GM10266 (cell line): ENCODE measurements at regions not wholly inside any gene's neighbourhood (a gene's known extent, or its start where the extent isn't known, plus 50 kb on each side); places are given as distances from the start of the nearest gene placed in this dataset.

ENCODE experiments used
- DNase-seq: peaks from one replicate; pipeline ENCODE4 v3.0.0; 2012; ENCODE audit errors: extremely low spot score
- CTCF ChIP-seq: IDR thresholded peaks from 2 replicates; pipeline ENCODE4 v1.5.1; 2012; ENCODE audit warnings: mild to moderate bottlenecking, low read depth; ENCODE audit not compliant: control insufficient read depth, insufficient read depth; ENCODE audit errors: missing control alignments

GRCh38 chr6:108746366-108746765 is 101.9 kb upstream of the ARMC2 start:
- no peak for DNase-seq
- TF ChIP-seq CTCF, result no peak

GRCh38 chr6:108746836-108747575 is 101.2 kb upstream of the ARMC2 start:
- no peak for DNase-seq
- TF ChIP-seq CTCF, result no peak

- DNase-seq, result no peak
These were observed 100.2 kb upstream of the ARMC2 start for GRCh38 chr6:108748055-108748454.

GRCh38 chr6:108748959-108749358 is 99.3 kb upstream of the ARMC2 start:
- no peak for DNase-seq
- no peak for TF ChIP-seq CTCF

More at GRCh38 chr6:108748055-108748454, 100.2 kb upstream of the ARMC2 start:
- TF ChIP-seq CTCF, result no peak

GRCh38 chr6:108750801-108751200 is 97.4 kb upstream of the ARMC2 start:
- DNase-seq, result no peak
- no peak for TF ChIP-seq CTCF

- no peak for DNase-seq
- no peak for TF ChIP-seq CTCF
These were observed 96.9 kb upstream of the ARMC2 start for GRCh38 chr6:108751282-108751681.

- no peak for DNase-seq
- TF ChIP-seq CTCF, result no peak
These were observed 96.1 kb upstream of the ARMC2 start for GRCh38 chr6:108751851-108752732.
